ENCODE measurements at regions not wholly inside any gene's neighbourhood (a gene's known extent, or its start where the extent isn't known, plus 50 kb on each side); places are given as distances from the start of the nearest gene placed in this dataset.

- TF ChIP-seq EZH2 (IDR thresholded peaks at IDR 0.05; ENCODE audit: borderline replicate concordance, low read depth, low read length, severe bottlenecking) (no peak), CTCF (IDR thresholded peaks at IDR 0.05; ENCODE audit: borderline replicate concordance, extremely low read depth, low read length, poor library complexity, severe bottlenecking) (no peak)
- ATAC-seq (ENCODE audit: insufficient read depth, low read depth) (no peak), DNase-seq (no peak)
- Histone ChIP-seq H4K20me1 (ENCODE audit: insufficient read depth, low read length) (no peaks in the 10 kb centered on the region), H3K79me2 (ENCODE audit: insufficient read depth, low read length) (no peaks in the 10 kb centered on the region), H3K4me2 (ENCODE audit: insufficient read depth, low read length) (no peak overlapping the region), H3K27me3 (ENCODE audit: insufficient read depth, low read length, poor library complexity) (no peaks in the 10 kb centered on the region), H2AFZ (ENCODE audit: low read depth, low read length) (no peak overlapping the region), H3K4me3 (ENCODE audit: low read depth in 1 of 2, low read length in 2 of 2) (no peak overlapping the region), H3K27ac (ENCODE audit: low read length) (no peak overlapping the region), H3K4me1 (ENCODE audit: insufficient read depth, low read length) (no peaks in the 10 kb centered on the region), H3K9ac (ENCODE audit: low read depth, low read length) (no peak overlapping the region), H3K36me3 (ENCODE audit: insufficient read depth, low read length) (no peaks in the 10 kb centered on the region), H3K9me3 (ENCODE audit: insufficient read depth, low read length, severe bottlenecking) (no peaks in the 10 kb centered on the region)
These were observed 377.7 kb upstream of the ST6GAL2 start for GRCh38 chr2:107263628-107264027.

- TF ChIP-seq EZH2 (IDR thresholded peaks at IDR 0.05; ENCODE audit: borderline replicate concordance, low read depth, low read length, severe bottlenecking) (no peak), CTCF (IDR thresholded peaks at IDR 0.05; ENCODE audit: borderline replicate concordance, extremely low read depth, low read length, poor library complexity, severe bottlenecking) (no peak)
- Histone ChIP-seq H3K36me3 (ENCODE audit: insufficient read depth, low read length) (no peaks in the 10 kb centered on the region), H3K27ac (ENCODE audit: low read length) (no peak overlapping the region), H3K9me3 (ENCODE audit: insufficient read depth, low read length, severe bottlenecking) (no peaks in the 10 kb centered on the region), H4K20me1 (ENCODE audit: insufficient read depth, low read length) (no peaks in the 10 kb centered on the region), H3K4me3 (ENCODE audit: low read depth in 1 of 2, low read length in 2 of 2) (no peak overlapping the region), H3K9ac (ENCODE audit: low read depth, low read length) (no peak overlapping the region), H3K27me3 (ENCODE audit: insufficient read depth, low read length, poor library complexity) (no peaks in the 10 kb centered on the region), H3K4me1 (ENCODE audit: insufficient read depth, low read length) (no peaks in the 10 kb centered on the region), H3K79me2 (ENCODE audit: insufficient read depth, low read length) (no peaks in the 10 kb centered on the region), H2AFZ (ENCODE audit: low read depth, low read length) (no peak overlapping the region), H3K4me2 (ENCODE audit: insufficient read depth, low read length) (no peak overlapping the region)
- ATAC-seq (ENCODE audit: insufficient read depth, low read depth), result no peak
- no peak for DNase-seq
These were observed 378.2 kb upstream of the ST6GAL2 start for GRCh38 chr2:107264184-107264583.

- Histone ChIP-seq H3K4me2 (ENCODE audit: insufficient read depth, low read length) (no peak overlapping the region), H3K9ac (ENCODE audit: low read depth, low read length) (no peak overlapping the region), H3K27me3 (ENCODE audit: insufficient read depth, low read length, poor library complexity) (no peaks in the 10 kb centered on the region), H4K20me1 (ENCODE audit: insufficient read depth, low read length) (no peaks in the 10 kb centered on the region), H3K4me1 (ENCODE audit: insufficient read depth, low read length) (no peaks in the 10 kb centered on the region), H3K27ac (ENCODE audit: low read length) (no peak overlapping the region), H3K9me3 (ENCODE audit: insufficient read depth, low read length, severe bottlenecking) (no peaks in the 10 kb centered on the region), H2AFZ (ENCODE audit: low read depth, low read length) (no peak overlapping the region), H3K36me3 (ENCODE audit: insufficient read depth, low read length) (no peaks in the 10 kb centered on the region), H3K79me2 (ENCODE audit: insufficient read depth, low read length) (no peaks in the 10 kb centered on the region), H3K4me3 (ENCODE audit: low read depth in 1 of 2, low read length in 2 of 2) (no peak overlapping the region)
- ATAC-seq (ENCODE audit: insufficient read depth, low read depth) (no peak), DNase-seq (no peak)
- TF ChIP-seq EZH2 (IDR thresholded peaks at IDR 0.05; ENCODE audit: borderline replicate concordance, low read depth, low read length, severe bottlenecking) (no peak), CTCF (IDR thresholded peaks at IDR 0.05; ENCODE audit: borderline replicate concordance, extremely low read depth, low read length, poor library complexity, severe bottlenecking) (no peak)
These were observed 380.6 kb upstream of the ST6GAL2 start for GRCh38 chr2:107266555-107266954.

GRCh38 chr2:107267086-107267485, 381.1 kb upstream of the ST6GAL2 start:
- Histone ChIP-seq H3K36me3 (ENCODE audit: insufficient read depth, low read length) (no peaks in the 10 kb centered on the region), H4K20me1 (ENCODE audit: insufficient read depth, low read length) (no peaks in the 10 kb centered on the region), H2AFZ (ENCODE audit: low read depth, low read length) (no peak overlapping the region), H3K27me3 (ENCODE audit: insufficient read depth, low read length, poor library complexity) (no peaks in the 10 kb centered on the region), H3K4me3 (ENCODE audit: low read depth in 1 of 2, low read length in 2 of 2) (no peak overlapping the region), H3K79me2 (ENCODE audit: insufficient read depth, low read length) (no peaks in the 10 kb centered on the region), H3K4me2 (ENCODE audit: insufficient read depth, low read length) (no peak overlapping the region), H3K27ac (ENCODE audit: low read length) (no peak overlapping the region), H3K9ac (ENCODE audit: low read depth, low read length) (no peak overlapping the region), H3K4me1 (ENCODE audit: insufficient read depth, low read length) (no peaks in the 10 kb centered on the region), H3K9me3 (ENCODE audit: insufficient read depth, low read length, severe bottlenecking) (no peaks in the 10 kb centered on the region)
- TF ChIP-seq EZH2 (IDR thresholded peaks at IDR 0.05; ENCODE audit: borderline replicate concordance, low read depth, low read length, severe bottlenecking) (no peak), CTCF (IDR thresholded peaks at IDR 0.05; ENCODE audit: borderline replicate concordance, extremely low read depth, low read length, poor library complexity, severe bottlenecking) (no peak)
- no peak for DNase-seq
- no peak for ATAC-seq (ENCODE audit: insufficient read depth, low read depth)
